ENCODE measurements at regions not wholly inside any gene's neighbourhood (a gene's known extent, or its start where the extent isn't known, plus 50 kb on each side); places are given as distances from the start of the nearest gene placed in this dataset.

- H3K9me3 Mint-ChIP-seq = no peaks in the 10 kb centered on the region
Observed at GRCh38 chr11:95389427-95389826, 158.4 kb upstream of the SESN3 start.

DNA sequence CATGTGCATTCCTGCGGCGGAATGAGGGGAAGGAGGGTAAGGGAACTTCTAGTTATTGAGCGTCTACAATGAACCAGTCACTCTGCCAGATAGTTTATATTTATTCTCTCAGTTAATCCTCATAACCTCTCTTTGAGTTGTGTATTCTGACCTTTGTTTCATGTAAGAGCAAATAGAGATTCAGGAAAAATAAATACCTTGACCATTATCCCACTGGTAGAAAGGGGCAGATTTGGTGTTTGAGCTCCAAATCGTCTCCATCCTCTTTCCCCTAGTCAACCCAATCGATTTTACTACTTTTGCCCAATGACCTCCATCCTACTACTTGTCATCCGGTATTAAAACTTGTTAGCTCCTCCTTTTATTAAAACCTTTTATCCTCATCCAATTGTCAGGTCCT, 157.1 kb upstream of the SESN3 start:
- POLR2A ChIA-PET = no interaction called here
- no peaks in the 10 kb centered on the region for H3K9me3 Mint-ChIP-seq

More at GRCh38 chr11:95389427-95389826, 158.4 kb upstream of the SESN3 start:
- no peak overlapping the region for H3K4me3 ChIP-seq (ENCODE audit: low read length)
- no peak for TF ChIP-seq CTCF (IDR thresholded peaks at IDR 0.05)
- H3K4me1 Mint-ChIP-seq (ENCODE audit: low read depth) = no peaks in the 10 kb centered on the region
- H3K36me3 Mint-ChIP-seq (ENCODE audit: low read depth) = no peaks in the 10 kb centered on the region
- no peak for DNase-seq
- no peak overlapping the region for H3K27ac ChIP-seq (ENCODE audit: low read depth in 1 of 2, low read length in 2 of 2)
- POLR2A ChIA-PET = no interaction called here
- CTCF ChIA-PET = no interaction called here
- no peaks in the 10 kb centered on the region for H3K4me1 ChIP-seq (ENCODE audit: insufficient read depth, low read length)
- intact Hi-C loops (cut with DNase I, micrococcal nuclease) = no loop called here
- H3K27me3 Mint-ChIP-seq = no peaks in the 10 kb centered on the region
- no peak overlapping the region for H3K27ac Mint-ChIP-seq
- no peaks in the 10 kb centered on the region for H3K9me3 ChIP-seq (ENCODE audit: control insufficient read depth in 1 of 2, insufficient read depth in 1 of 2, low read length in 2 of 2)
- no peak overlapping the region for H3K4me3 Mint-ChIP-seq
- no peak for ATAC-seq (ENCODE audit: poor library complexity)
- H3K36me3 ChIP-seq (ENCODE audit: insufficient read depth, low read length) = no peaks in the 10 kb centered on the region
- no peaks in the 10 kb centered on the region for H3K27me3 ChIP-seq (ENCODE audit: control insufficient read depth in 1 of 2, insufficient read depth in 2 of 2, low read length in 2 of 2)

GRCh38 chr11:95387325-95387724, 156.3 kb upstream of the SESN3 start:
- H3K27me3 Mint-ChIP-seq = no peaks in the 10 kb centered on the region
- no peak for TF ChIP-seq CTCF (IDR thresholded peaks at IDR 0.05)
- intact Hi-C loops (cut with DNase I, micrococcal nuclease) = no loop called here
- ATAC-seq (ENCODE audit: poor library complexity) = no peak
- ChIA-PET POLR2A (no interaction called here), CTCF (interaction anchor here (0.6 to 0.9 kb wide), 2 partner anchors 9 to 97 kb away, joined by 3 read pairs; no protein-coding TSS in a partner anchor)
- H3K36me3 Mint-ChIP-seq (ENCODE audit: low read depth) = no peaks in the 10 kb centered on the region
- no peaks in the 10 kb centered on the region for H3K36me3 ChIP-seq (ENCODE audit: insufficient read depth, low read length)
- no peak overlapping the region for H3K27ac Mint-ChIP-seq
- no peak overlapping the region for H3K4me3 Mint-ChIP-seq
- H3K4me1 ChIP-seq (ENCODE audit: insufficient read depth, low read length) = no peaks in the 10 kb centered on the region
- no peaks in the 10 kb centered on the region for H3K9me3 Mint-ChIP-seq
- no peaks in the 10 kb centered on the region for H3K27me3 ChIP-seq (ENCODE audit: control insufficient read depth in 1 of 2, insufficient read depth in 2 of 2, low read length in 2 of 2)
- DNase-seq = no peak
- no peak overlapping the region for H3K27ac ChIP-seq (ENCODE audit: low read depth in 1 of 2, low read length in 2 of 2)
- no peaks in the 10 kb centered on the region for H3K9me3 ChIP-seq (ENCODE audit: control insufficient read depth in 1 of 2, insufficient read depth in 1 of 2, low read length in 2 of 2)
- peaks cover 6% of the 10 kb centered on the region for H3K4me1 Mint-ChIP-seq (ENCODE audit: low read depth)
- H3K4me3 ChIP-seq (ENCODE audit: low read length) = no peak overlapping the region

More for the DNA sequence above, 157.1 kb upstream of the SESN3 start:
- Mint-ChIP-seq H3K27me3 (no peaks in the 10 kb centered on the region), H3K4me3 (no peak overlapping the region), H3K27ac (no peak overlapping the region), H3K4me1 (ENCODE audit: low read depth) (peaks cover 3% of the 10 kb centered on the region), H3K36me3 (ENCODE audit: low read depth) (no peaks in the 10 kb centered on the region)
- no peaks in the 10 kb centered on the region for H3K4me1 ChIP-seq (ENCODE audit: insufficient read depth, low read length)
- no peaks in the 10 kb centered on the region for H3K27me3 ChIP-seq (ENCODE audit: control insufficient read depth in 1 of 2, insufficient read depth in 2 of 2, low read length in 2 of 2)
- H3K4me3 ChIP-seq (ENCODE audit: low read length) = no peak overlapping the region
- no peaks in the 10 kb centered on the region for H3K9me3 ChIP-seq (ENCODE audit: control insufficient read depth in 1 of 2, insufficient read depth in 1 of 2, low read length in 2 of 2)
- H3K36me3 ChIP-seq (ENCODE audit: insufficient read depth, low read length) = no peaks in the 10 kb centered on the region
- intact Hi-C loops (cut with DNase I, micrococcal nuclease) = no loop called here
- DNase-seq (no peak), ATAC-seq (ENCODE audit: poor library complexity) (no peak)
- CTCF ChIA-PET = interaction anchor here (0.9 kb wide), 1 partner anchor 10 kb away, joined by 3 read pairs; no protein-coding TSS in a partner anchor
- no peak overlapping the region for H3K27ac ChIP-seq (ENCODE audit: low read depth in 1 of 2, low read length in 2 of 2)
- no peak for TF ChIP-seq CTCF (IDR thresholded peaks at IDR 0.05)
